ENCODE measurements at regions not wholly inside any gene's neighbourhood (a gene's known extent, or its start where the extent isn't known, plus 50 kb on each side); places are given as distances from the start of the nearest gene placed in this dataset.

DNA sequence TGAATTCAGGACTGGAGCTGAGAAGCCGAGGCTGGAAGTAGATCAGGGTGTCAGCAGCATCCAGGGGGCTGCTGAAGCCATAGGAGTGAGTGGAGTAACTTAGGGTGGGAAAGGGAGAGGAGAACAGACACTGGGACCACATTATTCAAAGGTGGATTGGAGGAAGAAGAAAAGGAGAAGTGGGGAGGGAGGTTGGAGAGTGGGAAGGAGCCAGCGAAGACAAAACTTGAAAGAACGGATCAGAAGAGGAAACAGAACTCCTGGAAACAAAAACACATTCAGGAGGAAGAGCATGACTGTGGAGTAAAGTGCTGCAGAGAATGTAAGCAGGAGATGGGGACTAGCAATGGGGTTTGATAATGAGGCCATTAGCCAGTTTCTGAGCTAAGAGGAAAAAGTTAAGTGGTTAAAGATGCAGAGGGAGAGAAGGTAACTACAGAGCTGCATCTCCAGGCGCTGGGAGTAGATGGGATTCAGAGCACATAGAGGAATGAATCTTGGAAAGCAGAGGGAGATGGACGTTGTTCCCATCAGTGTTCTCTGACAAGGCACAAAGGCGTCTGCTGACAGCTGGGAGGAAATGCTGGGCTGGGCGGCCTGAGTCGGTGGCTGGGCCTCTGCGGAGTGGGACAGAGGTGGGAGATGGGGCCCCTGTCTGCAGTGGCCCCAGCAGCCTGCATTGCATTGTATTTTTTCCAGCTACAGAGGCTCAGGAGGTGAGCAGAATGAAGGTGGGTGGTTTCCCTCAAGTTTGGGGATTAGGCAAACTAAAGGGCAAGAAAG lies 63.1 kb upstream of the LEP start:
- Histone ChIP-seq H3K4me1 (no peaks in the 10 kb centered on the region), H3K36me3 (no peaks in the 10 kb centered on the region), H3K4me3 (no peak overlapping the region), H3K9me3 (no peaks in the 10 kb centered on the region), H3K27ac (no peak overlapping the region), H3K27me3 (no peaks in the 10 kb centered on the region)
- TF ChIP-seq, protein P1, sequence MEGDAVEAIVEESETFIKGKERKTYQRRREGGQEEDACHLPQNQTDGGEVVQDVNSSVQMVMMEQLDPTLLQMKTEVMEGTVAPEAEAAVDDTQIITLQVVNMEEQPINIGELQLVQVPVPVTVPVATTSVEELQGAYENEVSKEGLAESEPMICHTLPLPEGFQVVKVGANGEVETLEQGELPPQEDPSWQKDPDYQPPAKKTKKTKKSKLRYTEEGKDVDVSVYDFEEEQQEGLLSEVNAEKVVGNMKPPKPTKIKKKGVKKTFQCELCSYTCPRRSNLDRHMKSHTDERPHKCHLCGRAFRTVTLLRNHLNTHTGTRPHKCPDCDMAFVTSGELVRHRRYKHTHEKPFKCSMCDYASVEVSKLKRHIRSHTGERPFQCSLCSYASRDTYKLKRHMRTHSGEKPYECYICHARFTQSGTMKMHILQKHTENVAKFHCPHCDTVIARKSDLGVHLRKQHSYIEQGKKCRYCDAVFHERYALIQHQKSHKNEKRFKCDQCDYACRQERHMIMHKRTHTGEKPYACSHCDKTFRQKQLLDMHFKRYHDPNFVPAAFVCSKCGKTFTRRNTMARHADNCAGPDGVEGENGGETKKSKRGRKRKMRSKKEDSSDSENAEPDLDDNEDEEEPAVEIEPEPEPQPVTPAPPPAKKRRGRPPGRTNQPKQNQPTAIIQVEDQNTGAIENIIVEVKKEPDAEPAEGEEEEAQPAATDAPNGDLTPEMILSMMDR (IDR thresholded peaks at IDR 0.05), result no peak
- intact Hi-C loops (cut with DNase I), result no loop called here
- peak in 1 of 2 donors; percentile 13 for DNase-seq (ENCODE audit: low spot score in 2 of 2)

GRCh38 chr7:128178611-128179010 lies 62.5 kb upstream of the LEP start:
- Histone ChIP-seq H3K27me3 (no peaks in the 10 kb centered on the region), H3K36me3 (no peaks in the 10 kb centered on the region), H3K9me3 (no peaks in the 10 kb centered on the region), H3K27ac (no peak overlapping the region), H3K4me3 (no peak overlapping the region), H3K4me1 (no peaks in the 10 kb centered on the region)
- DNase-seq (ENCODE audit: low spot score in 2 of 2), result peak in 1 of 2 donors; percentile 51
- TF ChIP-seq, protein P1 (IDR thresholded peaks at IDR 0.05), result no peak
- intact Hi-C loops (cut with DNase I), result no loop called here

GRCh38 chr7:128188396-128189230 lies 52.5 kb upstream of the LEP start:
- H3K27me3 ChIP-seq, result no peaks in the 10 kb centered on the region
- TF ChIP-seq, protein P1 (IDR thresholded peaks at IDR 0.05), result no peak
- no peaks in the 10 kb centered on the region for H3K4me1 ChIP-seq
- no peaks in the 10 kb centered on the region for H3K9me3 ChIP-seq
- no peaks in the 10 kb centered on the region for H3K36me3 ChIP-seq
- peak in 1 of 2 donors; percentile 28 for DNase-seq (ENCODE audit: low spot score in 2 of 2)
- no peak overlapping the region for H3K4me3 ChIP-seq
- no peak overlapping the region for H3K27ac ChIP-seq
- intact Hi-C loops (cut with DNase I), result no loop called here

DNA sequence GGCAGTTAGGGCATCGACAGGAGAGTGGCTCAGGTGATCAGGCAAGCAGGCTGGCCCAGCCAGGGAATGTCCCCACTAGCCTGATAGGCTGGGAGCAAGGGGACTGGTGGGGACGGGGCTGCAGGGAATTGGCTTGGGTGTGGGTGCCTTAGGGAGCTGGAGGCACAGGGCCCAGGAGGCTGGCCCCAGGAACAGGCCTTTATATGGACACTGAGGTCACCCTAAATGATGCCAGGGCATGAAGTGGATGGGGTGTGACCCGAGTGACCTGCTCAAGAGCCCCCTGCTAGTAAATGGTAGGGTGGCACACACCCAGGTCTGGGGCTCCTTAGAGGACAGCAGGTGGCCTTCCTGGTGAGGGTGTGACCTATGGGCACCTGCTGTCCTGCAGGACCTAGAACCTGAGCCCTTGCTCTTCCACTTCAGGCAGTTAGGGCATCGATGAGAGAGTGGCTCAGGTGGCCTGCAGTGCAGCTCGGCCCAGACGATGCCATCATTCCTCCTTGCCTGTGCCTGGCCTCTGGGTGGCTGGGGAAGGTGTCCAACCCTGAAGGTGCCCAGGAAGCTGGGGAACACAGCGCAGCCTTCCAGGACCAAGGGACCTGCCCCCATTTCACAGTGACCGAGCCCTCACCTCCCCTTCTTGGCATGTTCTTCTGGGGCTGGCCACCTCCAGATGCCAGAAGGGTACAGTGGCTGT lies 51.7 kb upstream of the LEP start:
- intact Hi-C loops (cut with DNase I), result no loop called here

GRCh38 chr7:128190051-128190647 lies 50.9 kb upstream of the LEP start:
- Histone ChIP-seq H3K36me3 (no peaks in the 10 kb centered on the region), H3K27ac (no peak overlapping the region), H3K4me3 (no peak overlapping the region), H3K27me3 (no peaks in the 10 kb centered on the region), H3K4me1 (no peaks in the 10 kb centered on the region), H3K9me3 (peaks cover 5 to 7% of the 10 kb centered on the region in 2 donors)
- TF ChIP-seq, protein P1 (IDR thresholded peaks at IDR 0.05), result no peak
- intact Hi-C loops (cut with DNase I), result no loop called here
- peak in 1 of 2 donors; percentile 13 for DNase-seq (ENCODE audit: low spot score in 2 of 2)

More for the DNA sequence above, 51.7 kb upstream of the LEP start:
- Histone ChIP-seq H3K27ac (no peak overlapping the region), H3K9me3 (no peaks in the 10 kb centered on the region), H3K4me1 (no peaks in the 10 kb centered on the region), H3K36me3 (no peaks in the 10 kb centered on the region), H3K4me3 (no peak overlapping the region), H3K27me3 (no peaks in the 10 kb centered on the region)
- TF ChIP-seq, protein P1 (IDR thresholded peaks at IDR 0.05), result no peak
- peak in 1 of 2 donors; percentile 45 for DNase-seq (ENCODE audit: low spot score in 2 of 2)

Measured in ascending aorta (tissue), 2 donors.